Loucy (cell line): ENCODE measurements at regions not wholly inside any gene's neighbourhood (a gene's known extent, or its start where the extent isn't known, plus 50 kb on each side); places are given as distances from the start of the nearest gene placed in this dataset.

Source experiments
- H2AFZ ChIP-seq: fragments of 200-600 bp; sonication (generic); 2 replicates; pipeline ENCODE4 v1.6.0; 2016; ENCODE audit warnings: antibody characterized with exemption, mild to moderate bottlenecking, low read length, moderate library complexity
- H3F3A ChIP-seq: fragments of 200-600 bp; 2 replicates; pipeline ENCODE4 v1.6.0; 2016; ENCODE audit warnings: antibody characterized with exemption, low read depth, mild to moderate bottlenecking
- H3K27me3 ChIP-seq: fragments of 200-600 bp; sonication (generic); 2 replicates; pipeline ENCODE4 v1.6.1; 2014; ENCODE audit warnings: low read length, mild to moderate bottlenecking; ENCODE audit not compliant: insufficient read depth, poor library complexity, severe bottlenecking
- H3K36me3 ChIP-seq: fragments of 200-600 bp; sonication (generic); 2 replicates; pipeline ENCODE4 v1.6.1; 2016; ENCODE audit warnings: low read length; ENCODE audit not compliant: insufficient read depth
- H3K4me1 ChIP-seq: fragments of 200-600 bp; sonication (generic); 2 replicates; pipeline ENCODE4 v1.5.1; 2014; ENCODE audit warnings: low read length, mild to moderate bottlenecking; ENCODE audit not compliant: insufficient read depth, poor library complexity, severe bottlenecking
- H3K4me2 ChIP-seq: fragments of 200-600 bp; sonication (generic); 2 replicates; pipeline ENCODE4 v1.6.0; 2014; ENCODE audit warnings: antibody characterized with exemption, low read length, low read depth, mild to moderate bottlenecking; ENCODE audit not compliant: poor library complexity, severe bottlenecking
- H3K4me3 ChIP-seq: fragments of 200-600 bp; sonication (generic); 2 replicates; pipeline ENCODE4 v1.5.1; 2014; ENCODE audit warnings: low read length, mild to moderate bottlenecking, mixed read lengths; ENCODE audit not compliant: poor library complexity, severe bottlenecking
- H3K79me2 ChIP-seq: fragments of 200-600 bp; sonication (generic); 2 replicates; pipeline ENCODE4 v1.6.1; 2014; ENCODE audit warnings: low read length; ENCODE audit not compliant: insufficient read depth
- H3K9ac ChIP-seq: fragments of 200-600 bp; sonication (generic); 2 replicates; pipeline ENCODE4 v1.6.0; 2014; ENCODE audit warnings: mild to moderate bottlenecking, low read depth, low read length, moderate library complexity; ENCODE audit not compliant: poor library complexity, severe bottlenecking
- H3K9me2 ChIP-seq: fragments of 200-600 bp; sonication (generic); replicated peaks from 2 replicates; pipeline ENCODE4 v1.6.1; 2016; ENCODE audit warnings: low read depth, low read length, mixed read lengths
- H3K9me3 ChIP-seq: fragments of 200-600 bp; sonication (generic); 2 replicates; pipeline ENCODE4 v1.6.1; 2014; ENCODE audit warnings: mild to moderate bottlenecking, antibody characterized with exemption, low read length, low read depth; ENCODE audit not compliant: insufficient read depth
- H4K20me1 ChIP-seq: fragments of 200-600 bp; sonication (generic); 2 replicates; pipeline ENCODE4 v1.6.0; 2014; ENCODE audit warnings: antibody characterized with exemption, low read length, mild to moderate bottlenecking; ENCODE audit not compliant: insufficient read depth, poor library complexity, severe bottlenecking
- CTCF ChIP-seq: fragments of 200-600 bp; sonication (generic); conservative IDR thresholded peaks from 2 replicates; pipeline ENCODE4 v1.5.1; 2014; ENCODE audit warnings: mild to moderate bottlenecking, antibody characterized with exemption, low read length
- EZH2phosphoT487 ChIP-seq: fragments of 200-600 bp; IDR thresholded peaks from 2 replicates; pipeline ENCODE4 v1.6.1; 2018; ENCODE audit warnings: antibody characterized with exemption, mild to moderate bottlenecking, moderate library complexity, borderline replicate concordance

GRCh38 chr5:17916446-17916845 lies 282.2 kb downstream of the TAF11L14 start:
- Histone ChIP-seq H3K36me3 (no peaks in the 10 kb centered on the region), H2AFZ (no peak overlapping the region), H3K4me2 (no peak overlapping the region), H3K4me3 (no peak overlapping the region), H3K4me1 (no peaks in the 10 kb centered on the region), H3K27me3 (no peaks in the 10 kb centered on the region), H3K9me2 (no peaks in the 10 kb centered on the region), H4K20me1 (no peaks in the 10 kb centered on the region), H3K9ac (no peak overlapping the region), H3K9me3 (no peaks in the 10 kb centered on the region), H3F3A (no peaks in the 10 kb centered on the region), H3K79me2 (no peaks in the 10 kb centered on the region)
- no peak for TF ChIP-seq CTCF
- TF ChIP-seq EZH2phosphoT487 = no peak

DNA sequence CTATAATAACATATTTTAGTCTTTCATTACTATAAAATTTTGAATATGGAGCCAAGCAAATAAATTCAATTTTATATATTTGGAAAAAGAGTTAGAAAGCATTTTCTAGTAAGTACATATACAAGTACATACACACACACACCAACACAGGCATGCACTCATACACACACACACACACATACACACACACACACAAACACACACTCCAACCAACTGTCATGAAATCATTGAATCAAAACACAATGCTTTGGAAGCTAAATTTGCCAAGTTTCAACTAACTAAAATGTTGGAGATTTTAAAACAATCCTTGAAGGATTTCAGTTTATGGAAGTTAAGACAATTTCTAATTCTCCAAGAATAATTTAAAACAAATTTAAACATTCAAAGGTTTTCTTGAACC lies 283.2 kb downstream of the TAF11L14 start:
- H3K9me3 ChIP-seq = no peaks in the 10 kb centered on the region
- H3K79me2 ChIP-seq = no peaks in the 10 kb centered on the region
- no peaks in the 10 kb centered on the region for H3K4me1 ChIP-seq
- no peaks in the 10 kb centered on the region for H3K36me3 ChIP-seq
- no peak overlapping the region for H3K9ac ChIP-seq
- H3K4me2 ChIP-seq = no peak overlapping the region
- H3K27me3 ChIP-seq = no peaks in the 10 kb centered on the region
- no peak overlapping the region for H2AFZ ChIP-seq
- no peaks in the 10 kb centered on the region for H4K20me1 ChIP-seq
- no peaks in the 10 kb centered on the region for H3F3A ChIP-seq
- TF ChIP-seq EZH2phosphoT487 (no peak), CTCF (no peak)
- no peaks in the 10 kb centered on the region for H3K9me2 ChIP-seq
- H3K4me3 ChIP-seq = no peak overlapping the region

DNA sequence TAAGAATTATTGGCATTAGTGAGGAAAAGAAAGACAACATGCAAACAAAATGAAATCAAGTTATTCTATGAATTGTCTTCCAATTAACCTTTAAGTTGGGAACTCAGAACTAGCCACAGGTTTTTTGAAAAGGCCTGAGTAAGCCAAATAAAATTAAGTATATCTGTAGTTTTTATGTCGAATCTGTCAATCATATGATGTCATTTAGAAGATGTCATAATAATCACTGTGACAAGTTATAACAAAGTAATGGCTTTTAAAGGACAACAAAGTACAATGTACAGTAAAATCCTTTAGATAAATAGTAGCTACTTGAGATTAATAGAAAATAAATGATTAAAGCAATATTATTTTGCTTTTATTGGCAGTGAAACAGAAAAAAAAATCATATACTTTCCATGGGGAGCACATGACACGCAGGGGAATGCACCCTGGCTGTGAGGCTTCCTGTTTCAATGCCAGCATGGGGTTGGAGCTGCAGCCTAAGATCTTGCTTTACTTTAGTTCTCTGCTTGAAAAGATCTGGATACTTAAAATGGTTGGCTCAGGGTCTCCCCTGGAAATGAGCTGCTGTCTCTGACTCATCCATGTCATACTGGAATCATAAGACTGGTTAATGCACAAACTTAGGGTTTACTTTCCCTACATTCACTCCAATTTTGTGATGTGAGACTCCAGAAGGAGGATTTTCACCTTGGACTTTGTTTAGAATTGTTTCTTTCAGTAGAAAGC lies 284.3 kb downstream of the TAF11L14 start:
- no peaks in the 10 kb centered on the region for H3K9me2 ChIP-seq
- H2AFZ ChIP-seq = no peak overlapping the region
- no peak overlapping the region for H3K9ac ChIP-seq
- H3F3A ChIP-seq = no peaks in the 10 kb centered on the region
- H4K20me1 ChIP-seq = no peaks in the 10 kb centered on the region
- no peaks in the 10 kb centered on the region for H3K27me3 ChIP-seq
- no peaks in the 10 kb centered on the region for H3K36me3 ChIP-seq
- no peaks in the 10 kb centered on the region for H3K9me3 ChIP-seq
- H3K4me3 ChIP-seq = no peak overlapping the region
- TF ChIP-seq CTCF = no peak
- no peak for TF ChIP-seq EZH2phosphoT487
- no peak overlapping the region for H3K4me2 ChIP-seq
- H3K79me2 ChIP-seq = no peaks in the 10 kb centered on the region
- no peaks in the 10 kb centered on the region for H3K4me1 ChIP-seq
